ENCODE measurements at regions not wholly inside any gene's neighbourhood (a gene's known extent, or its start where the extent isn't known, plus 50 kb on each side); places are given as distances from the start of the nearest gene placed in this dataset.
"Not testable (repeated sequence)": the region's sequence is repeated elsewhere in the genome, so short reads cannot be mapped to it uniquely, and the experiment has no call there.

DNA sequence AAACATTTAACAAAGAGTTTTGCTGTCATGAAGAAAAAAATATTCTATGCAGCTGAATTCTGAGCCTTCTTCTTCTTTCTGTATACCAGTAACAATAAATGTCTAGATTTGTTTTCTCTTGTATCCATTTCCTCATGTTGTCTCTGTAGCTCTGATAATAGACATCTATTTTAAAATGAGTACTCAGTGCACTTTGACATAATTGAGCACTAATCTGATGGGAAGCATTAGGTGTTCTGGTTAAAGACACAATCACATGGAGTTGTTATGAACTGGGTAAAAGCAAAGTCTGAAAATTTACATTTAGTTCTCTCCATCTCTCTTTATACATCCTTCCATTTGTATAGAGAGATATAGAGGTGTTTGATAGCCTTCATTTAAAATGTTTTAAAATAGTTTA lies 230.0 kb downstream of the BCHE start:
- H3K4me3 ChIP-seq (ENCODE audit: low read depth, low read length) = no peak overlapping the region
- no peak for DNase-seq (ENCODE audit: low read depth)
- TF ChIP-seq MYC (IDR thresholded peaks at IDR 0.05; ENCODE audit: low read depth, low read length) (no peak), POLR2A (IDR thresholded peaks at IDR 0.05; ENCODE audit: extremely low read depth, insufficient read length) (no peak)
- TF ChIP-seq, protein P1, sequence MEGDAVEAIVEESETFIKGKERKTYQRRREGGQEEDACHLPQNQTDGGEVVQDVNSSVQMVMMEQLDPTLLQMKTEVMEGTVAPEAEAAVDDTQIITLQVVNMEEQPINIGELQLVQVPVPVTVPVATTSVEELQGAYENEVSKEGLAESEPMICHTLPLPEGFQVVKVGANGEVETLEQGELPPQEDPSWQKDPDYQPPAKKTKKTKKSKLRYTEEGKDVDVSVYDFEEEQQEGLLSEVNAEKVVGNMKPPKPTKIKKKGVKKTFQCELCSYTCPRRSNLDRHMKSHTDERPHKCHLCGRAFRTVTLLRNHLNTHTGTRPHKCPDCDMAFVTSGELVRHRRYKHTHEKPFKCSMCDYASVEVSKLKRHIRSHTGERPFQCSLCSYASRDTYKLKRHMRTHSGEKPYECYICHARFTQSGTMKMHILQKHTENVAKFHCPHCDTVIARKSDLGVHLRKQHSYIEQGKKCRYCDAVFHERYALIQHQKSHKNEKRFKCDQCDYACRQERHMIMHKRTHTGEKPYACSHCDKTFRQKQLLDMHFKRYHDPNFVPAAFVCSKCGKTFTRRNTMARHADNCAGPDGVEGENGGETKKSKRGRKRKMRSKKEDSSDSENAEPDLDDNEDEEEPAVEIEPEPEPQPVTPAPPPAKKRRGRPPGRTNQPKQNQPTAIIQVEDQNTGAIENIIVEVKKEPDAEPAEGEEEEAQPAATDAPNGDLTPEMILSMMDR (IDR thresholded peaks at IDR 0.05; ENCODE audit: low read depth, low read length) = no peak

DNA sequence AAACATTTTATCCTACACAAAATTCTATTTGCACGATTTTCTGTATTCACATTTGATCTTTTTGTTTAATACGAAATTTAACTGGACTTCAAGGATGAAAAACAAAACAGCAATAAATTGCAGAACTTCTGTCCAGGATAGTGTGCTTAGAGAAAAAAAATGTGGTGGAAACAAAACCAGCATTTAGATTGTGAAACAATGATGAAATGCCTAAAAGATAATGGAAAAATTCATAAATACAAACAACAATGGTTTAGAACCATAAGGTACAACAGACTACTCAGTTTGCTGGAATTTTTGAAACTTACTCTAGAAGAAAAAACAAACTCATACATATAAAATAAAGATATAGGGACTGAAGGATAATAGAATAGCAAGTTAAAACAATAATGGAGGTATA lies 234.0 kb downstream of the BCHE start:
- no peak for DNase-seq (ENCODE audit: low read depth)
- TF ChIP-seq MYC (IDR thresholded peaks at IDR 0.05; ENCODE audit: low read depth, low read length) (no peak), POLR2A (IDR thresholded peaks at IDR 0.05; ENCODE audit: extremely low read depth, insufficient read length) (no peak)
- TF ChIP-seq, protein P1 (IDR thresholded peaks at IDR 0.05; ENCODE audit: low read depth, low read length) = no peak
- TF ChIP-seq, protein P2, sequence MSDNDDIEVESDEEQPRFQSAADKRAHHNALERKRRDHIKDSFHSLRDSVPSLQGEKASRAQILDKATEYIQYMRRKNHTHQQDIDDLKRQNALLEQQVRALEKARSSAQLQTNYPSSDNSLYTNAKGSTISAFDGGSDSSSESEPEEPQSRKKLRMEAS (IDR thresholded peaks at IDR 0.05; ENCODE audit: low read depth, low read length) = no peak

DNA sequence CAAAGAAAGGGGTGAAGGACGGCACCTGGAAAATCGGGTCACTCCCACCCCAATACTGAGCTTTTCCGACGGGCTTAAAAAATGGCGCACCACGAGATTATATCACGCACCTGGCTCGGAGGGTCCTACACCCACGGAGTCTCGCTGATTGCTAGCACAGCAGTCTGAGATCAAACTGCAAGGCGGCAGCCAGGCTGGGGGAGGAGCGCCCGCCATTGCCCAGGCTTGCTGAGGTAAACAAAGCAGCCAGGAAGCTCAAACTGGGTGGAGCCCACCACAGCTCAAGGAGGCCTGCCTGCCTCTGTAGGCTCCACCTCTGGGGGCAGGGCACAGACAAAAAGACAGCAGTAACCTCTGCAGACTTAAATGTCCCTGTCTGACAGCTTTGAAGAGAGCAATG lies 264.7 kb downstream of the BCHE start:
- DNase-seq (ENCODE audit: low read depth); H3K4me3 ChIP-seq (ENCODE audit: low read depth, low read length): not testable (repeated sequence)

More for the DNA sequence above, 234.0 kb downstream of the BCHE start:
- H3K4me3 ChIP-seq (ENCODE audit: low read depth, low read length) = no peak overlapping the region

DNA sequence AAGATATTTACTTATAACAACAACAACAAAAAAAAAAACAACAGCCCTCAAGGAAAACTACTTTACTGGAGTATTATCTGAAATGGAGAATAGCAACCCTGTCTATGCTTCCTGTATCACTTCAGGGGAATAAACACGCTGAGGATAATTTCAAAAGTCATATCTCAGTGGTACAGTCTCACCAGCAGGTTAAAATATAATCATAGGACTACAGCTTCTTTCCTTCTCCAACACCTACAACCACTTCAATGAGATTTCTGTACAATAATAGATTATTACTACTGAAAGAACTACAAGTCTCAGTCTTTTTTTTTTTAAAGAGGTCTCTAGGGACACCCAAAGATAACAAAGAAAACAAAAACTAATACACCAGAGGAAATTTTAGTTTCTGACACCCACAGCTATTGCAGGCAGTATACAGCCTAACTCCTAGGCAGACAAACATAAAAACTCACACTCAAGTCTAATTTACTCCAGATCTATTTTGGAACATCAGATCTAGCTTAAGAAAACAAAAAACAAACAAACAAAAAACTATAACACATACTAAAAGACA lies 268.2 kb downstream of the BCHE start:
- TF ChIP-seq, protein P2 (IDR thresholded peaks at IDR 0.05; ENCODE audit: low read depth, low read length) = no peak
- TF ChIP-seq, protein P1 (IDR thresholded peaks at IDR 0.05; ENCODE audit: low read depth, low read length) = no peak
- TF ChIP-seq POLR2A (IDR thresholded peaks at IDR 0.05; ENCODE audit: extremely low read depth, insufficient read length) (no peak), MYC (IDR thresholded peaks at IDR 0.05; ENCODE audit: low read depth, low read length) (no peak)
- no peak for DNase-seq (ENCODE audit: low read depth)
- no peak overlapping the region for H3K4me3 ChIP-seq (ENCODE audit: low read depth, low read length)

DNA sequence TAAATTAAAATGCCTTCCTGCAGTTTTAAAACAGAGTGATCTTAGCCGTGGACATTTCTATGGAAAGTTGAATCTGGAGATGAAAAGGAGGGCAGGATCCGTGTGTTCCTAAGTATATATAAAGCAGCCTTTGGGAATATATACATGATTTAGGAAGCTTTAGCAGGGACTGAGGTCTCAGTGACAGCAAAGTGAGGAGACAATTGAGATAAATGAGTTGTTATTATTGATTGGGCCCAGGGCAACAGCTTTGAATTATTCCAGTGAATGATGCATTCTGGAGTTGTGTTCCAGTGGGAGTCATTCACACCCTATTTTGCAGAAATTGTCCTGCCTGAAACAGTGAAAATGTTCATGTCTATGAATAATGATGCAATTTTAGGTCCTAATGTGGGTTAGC lies 281.4 kb downstream of the BCHE start:
- TF ChIP-seq, protein P2 (IDR thresholded peaks at IDR 0.05; ENCODE audit: low read depth, low read length) = no peak
- TF ChIP-seq, protein P1 (IDR thresholded peaks at IDR 0.05; ENCODE audit: low read depth, low read length) = no peak
- TF ChIP-seq POLR2A (IDR thresholded peaks at IDR 0.05; ENCODE audit: extremely low read depth, insufficient read length) (no peak), MYC (IDR thresholded peaks at IDR 0.05; ENCODE audit: low read depth, low read length) (no peak)
- H3K4me3 ChIP-seq (ENCODE audit: low read depth, low read length) = no peak overlapping the region
- no peak for DNase-seq (ENCODE audit: low read depth)

DNA sequence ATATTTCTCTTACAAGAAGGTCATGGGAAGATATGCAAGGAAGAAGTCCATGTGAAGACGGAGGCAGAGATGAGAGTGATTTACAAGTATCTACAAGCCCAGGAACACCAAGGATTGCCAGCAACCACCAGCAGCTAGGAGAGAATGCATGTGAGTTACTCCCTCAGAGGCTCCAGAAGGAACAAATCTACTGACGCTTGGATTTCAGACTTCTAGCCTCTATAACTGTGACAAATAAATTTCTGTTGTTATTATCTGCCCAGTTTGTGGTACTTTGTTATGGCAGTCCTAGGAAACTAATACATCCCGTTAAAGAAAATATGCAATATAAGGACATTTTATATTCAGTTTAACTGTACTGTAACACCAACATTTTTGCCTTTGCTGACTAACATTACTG lies 283.9 kb downstream of the BCHE start:
- TF ChIP-seq MYC (IDR thresholded peaks at IDR 0.05; ENCODE audit: low read depth, low read length) (no peak), POLR2A (IDR thresholded peaks at IDR 0.05; ENCODE audit: extremely low read depth, insufficient read length) (no peak)
- TF ChIP-seq, protein P2 (IDR thresholded peaks at IDR 0.05; ENCODE audit: low read depth, low read length) = no peak
- TF ChIP-seq, protein P1 (IDR thresholded peaks at IDR 0.05; ENCODE audit: low read depth, low read length) = no peak
- no peak for DNase-seq (ENCODE audit: low read depth)

More for the DNA sequence above, 283.9 kb downstream of the BCHE start:
- H3K4me3 ChIP-seq (ENCODE audit: low read depth, low read length) = no peak overlapping the region
